DND-41 (cell line): ENCODE measurements at regions not wholly inside any gene's neighbourhood (a gene's known extent, or its start where the extent isn't known, plus 50 kb on each side); places are given as distances from the start of the nearest gene placed in this dataset.

ENCODE experiments used
- ATAC-seq: fragments of 200-7000 bp; cut with Tn5 transposase; 3 replicates; pipeline ENCODE4 v1.9.1; 2021; ENCODE audit warnings: low read depth; ENCODE audit not compliant: insufficient read depth
- DNase-seq: peaks from one replicate; pipeline ENCODE4 v3.0.0-alpha.2; 2020
- H2AFZ ChIP-seq: 2 replicates; pipeline ENCODE4 v1.6.0; 2012; ENCODE audit warnings: low read depth, low read length
- H3K27ac ChIP-seq: 2 replicates; pipeline ENCODE4 v1.5.1; 2012; ENCODE audit warnings: low read length, inconsistent platforms
- H3K27me3 ChIP-seq: fragments of 200-600 bp; sonication (generic); 2 replicates; pipeline ENCODE4 v1.6.0; 2012; ENCODE audit warnings: low read length, mild to moderate bottlenecking, inconsistent platforms; ENCODE audit not compliant: insufficient read depth, poor library complexity
- H3K36me3 ChIP-seq: 2 replicates; pipeline ENCODE4 v1.5.1; 2012; ENCODE audit warnings: low read length, inconsistent platforms; ENCODE audit not compliant: insufficient read depth
- H3K4me1 ChIP-seq: 2 replicates; pipeline ENCODE4 v1.5.1; 2012; ENCODE audit warnings: mild to moderate bottlenecking, low read length; ENCODE audit not compliant: insufficient read depth
- H3K4me2 ChIP-seq: 2 replicates; pipeline ENCODE4 v1.6.0; 2012; ENCODE audit warnings: mild to moderate bottlenecking, moderate library complexity, low read length, inconsistent platforms; ENCODE audit not compliant: insufficient read depth
- H3K4me3 ChIP-seq, 2 experiments: fragments of 200-600 bp in 1 of 2; shearing (Covaris generic) in 1 of 2; 2 replicates each; pipeline ENCODE4 v1.5.1; 2012 to 2016; ENCODE audit warnings: inconsistent platforms in 2 of 2, low read length in 2 of 2, mild to moderate bottlenecking in 2 of 2, low read depth in 1 of 2, moderate library complexity in 1 of 2
- H3K79me2 ChIP-seq: 2 replicates; pipeline ENCODE4 v1.6.0; 2012; ENCODE audit warnings: low read length, inconsistent platforms; ENCODE audit not compliant: insufficient read depth
- H3K9ac ChIP-seq: 2 replicates; pipeline ENCODE4 v1.6.0; 2012; ENCODE audit warnings: low read depth, mild to moderate bottlenecking, inconsistent platforms, low read length, moderate library complexity
- H3K9me3 ChIP-seq: 2 replicates; pipeline ENCODE4 v1.5.1; 2012; ENCODE audit warnings: low read length, moderate library complexity, mild to moderate bottlenecking, inconsistent platforms; ENCODE audit not compliant: insufficient read depth, severe bottlenecking
- H4K20me1 ChIP-seq: 2 replicates; pipeline ENCODE4 v1.6.0; 2012; ENCODE audit warnings: low read length; ENCODE audit not compliant: insufficient read depth
- EZH2 ChIP-seq: IDR thresholded peaks from 3 replicates; pipeline ENCODE4 v1.6.1; 2012; ENCODE audit warnings: borderline replicate concordance, low read depth, mild to moderate bottlenecking, moderate library complexity, low read length, inconsistent platforms; ENCODE audit not compliant: severe bottlenecking
- TF ChIP-seq, protein P1 (sequence below): IDR thresholded peaks from 2 replicates; pipeline ENCODE4 v1.5.1; 2012; ENCODE audit warnings: borderline replicate concordance, low read length, moderate library complexity, mild to moderate bottlenecking; ENCODE audit not compliant: poor library complexity, severe bottlenecking; ENCODE audit errors: extremely low read depth

DNA sequence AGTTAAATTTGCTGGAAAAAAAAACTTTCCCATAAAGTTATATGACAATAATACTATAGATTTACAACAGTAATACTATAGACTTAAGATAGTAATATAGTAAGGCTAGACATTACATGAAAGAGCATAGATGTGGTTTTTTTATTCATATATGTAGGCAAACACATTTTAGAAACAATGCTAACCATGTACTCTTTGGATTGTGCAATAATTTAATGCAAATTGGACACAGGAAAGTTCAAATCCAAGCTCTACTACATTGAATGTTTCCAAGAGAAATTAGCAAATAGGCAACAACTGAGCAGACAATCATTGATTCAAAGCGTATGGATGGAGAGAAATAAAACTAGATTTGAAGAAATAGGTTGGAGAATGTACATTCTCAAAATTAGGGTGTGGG is 469.2 kb downstream of the CNTN3 start:
- no peak overlapping the region for H3K4me2 ChIP-seq
- no peak overlapping the region for H3K27ac ChIP-seq
- no peaks in the 10 kb centered on the region for H3K79me2 ChIP-seq
- ATAC-seq (no peak), DNase-seq (no peak)
- H3K9ac ChIP-seq: no peak overlapping the region
- no peaks in the 10 kb centered on the region for H3K36me3 ChIP-seq
- TF ChIP-seq EZH2: no peak
- TF ChIP-seq, protein P1, sequence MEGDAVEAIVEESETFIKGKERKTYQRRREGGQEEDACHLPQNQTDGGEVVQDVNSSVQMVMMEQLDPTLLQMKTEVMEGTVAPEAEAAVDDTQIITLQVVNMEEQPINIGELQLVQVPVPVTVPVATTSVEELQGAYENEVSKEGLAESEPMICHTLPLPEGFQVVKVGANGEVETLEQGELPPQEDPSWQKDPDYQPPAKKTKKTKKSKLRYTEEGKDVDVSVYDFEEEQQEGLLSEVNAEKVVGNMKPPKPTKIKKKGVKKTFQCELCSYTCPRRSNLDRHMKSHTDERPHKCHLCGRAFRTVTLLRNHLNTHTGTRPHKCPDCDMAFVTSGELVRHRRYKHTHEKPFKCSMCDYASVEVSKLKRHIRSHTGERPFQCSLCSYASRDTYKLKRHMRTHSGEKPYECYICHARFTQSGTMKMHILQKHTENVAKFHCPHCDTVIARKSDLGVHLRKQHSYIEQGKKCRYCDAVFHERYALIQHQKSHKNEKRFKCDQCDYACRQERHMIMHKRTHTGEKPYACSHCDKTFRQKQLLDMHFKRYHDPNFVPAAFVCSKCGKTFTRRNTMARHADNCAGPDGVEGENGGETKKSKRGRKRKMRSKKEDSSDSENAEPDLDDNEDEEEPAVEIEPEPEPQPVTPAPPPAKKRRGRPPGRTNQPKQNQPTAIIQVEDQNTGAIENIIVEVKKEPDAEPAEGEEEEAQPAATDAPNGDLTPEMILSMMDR: no peak
- no peaks in the 10 kb centered on the region for H3K27me3 ChIP-seq
- H4K20me1 ChIP-seq: no peaks in the 10 kb centered on the region
- no peaks in the 10 kb centered on the region for H3K4me1 ChIP-seq
- H3K9me3 ChIP-seq: no peaks in the 10 kb centered on the region
- no peak overlapping the region for H2AFZ ChIP-seq
- H3K4me3 ChIP-seq: no peak overlapping the region

DNA sequence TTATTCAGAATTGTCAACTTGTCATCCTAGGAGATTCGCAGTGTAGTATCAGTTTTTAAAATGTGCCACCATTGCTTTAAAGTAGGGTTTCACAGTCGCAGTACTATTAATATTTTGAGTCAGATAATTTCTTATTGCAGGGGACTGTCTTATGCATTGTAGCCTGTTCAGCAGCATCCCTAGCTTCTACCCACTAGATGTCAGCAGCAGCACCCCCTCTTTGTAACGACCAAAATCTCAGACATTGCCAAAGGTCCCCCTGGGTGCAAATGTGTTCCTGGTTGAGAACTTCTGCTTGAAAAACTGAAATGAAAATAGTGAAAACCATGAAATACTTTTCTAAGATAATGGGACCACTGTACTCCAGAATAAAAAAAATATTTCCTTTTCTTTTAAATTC is 474.8 kb downstream of the CNTN3 start:
- TF ChIP-seq EZH2: no peak
- TF ChIP-seq, protein P1: no peak
- no peak overlapping the region for H3K4me2 ChIP-seq
- no peaks in the 10 kb centered on the region for H3K79me2 ChIP-seq
- ATAC-seq: no peak
- H3K36me3 ChIP-seq: no peaks in the 10 kb centered on the region
- no peak overlapping the region for H3K4me3 ChIP-seq
- H3K27me3 ChIP-seq: no peaks in the 10 kb centered on the region
- no peak overlapping the region for H3K9ac ChIP-seq
- DNase-seq: no peak
- no peaks in the 10 kb centered on the region for H4K20me1 ChIP-seq
- no peak overlapping the region for H3K27ac ChIP-seq
- no peaks in the 10 kb centered on the region for H3K9me3 ChIP-seq
- H3K4me1 ChIP-seq: no peaks in the 10 kb centered on the region
- no peak overlapping the region for H2AFZ ChIP-seq

DNA sequence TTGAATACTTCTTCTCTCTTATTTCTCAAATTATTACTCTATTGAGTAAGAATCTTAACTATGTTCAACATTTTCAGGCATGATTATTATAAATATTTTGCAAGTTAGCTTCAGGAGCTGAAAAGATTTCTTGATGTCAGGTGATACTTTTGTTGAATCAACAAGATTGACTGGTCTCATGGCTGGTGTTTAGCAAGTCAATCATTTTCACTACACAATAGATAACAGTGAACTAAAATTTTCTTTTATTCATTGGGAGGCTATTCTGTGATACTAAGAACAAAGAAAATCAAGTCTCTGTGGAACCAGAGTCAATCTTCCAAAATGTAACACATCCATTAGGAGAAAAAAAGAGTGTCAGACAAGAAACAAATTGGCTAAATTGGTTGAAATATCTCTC is 476.7 kb downstream of the CNTN3 start:
- Histone ChIP-seq H3K27me3 (no peaks in the 10 kb centered on the region), H4K20me1 (no peaks in the 10 kb centered on the region), H3K9me3 (no peaks in the 10 kb centered on the region), H2AFZ (no peak overlapping the region), H3K4me1 (no peaks in the 10 kb centered on the region), H3K27ac (no peak overlapping the region), H3K9ac (no peak overlapping the region), H3K4me3 (no peak overlapping the region), H3K4me2 (no peak overlapping the region), H3K36me3 (no peaks in the 10 kb centered on the region), H3K79me2 (no peaks in the 10 kb centered on the region)
- TF ChIP-seq EZH2: no peak
- TF ChIP-seq, protein P1: no peak
- no peak for ATAC-seq
- DNase-seq: no peak

DNA sequence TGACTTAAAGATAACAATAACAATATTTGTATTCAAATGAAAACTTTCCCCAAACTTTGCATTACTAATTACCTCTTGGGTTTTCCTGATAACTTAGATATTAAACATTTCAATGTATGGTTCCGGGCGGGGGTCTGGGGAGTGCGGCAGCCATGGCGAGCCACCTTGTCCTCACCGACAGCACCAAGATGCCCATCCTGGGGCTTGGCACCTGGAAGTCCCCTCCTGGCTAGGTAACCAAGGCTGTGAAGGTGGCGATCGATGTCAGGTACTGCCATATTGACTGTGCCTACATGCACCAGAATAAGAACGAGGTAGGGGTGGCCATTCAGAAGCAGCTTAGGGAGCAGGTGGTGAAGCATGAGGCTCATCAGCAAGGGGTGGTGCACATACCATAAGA is 478.7 kb downstream of the CNTN3 start:
- ATAC-seq (no peak), DNase-seq (no peak)

More for the DNA sequence above, 478.7 kb downstream of the CNTN3 start:
- Histone ChIP-seq H3K36me3 (no peaks in the 10 kb centered on the region), H4K20me1 (no peaks in the 10 kb centered on the region), H2AFZ (no peak overlapping the region), H3K79me2 (no peaks in the 10 kb centered on the region), H3K4me1 (no peaks in the 10 kb centered on the region), H3K4me2 (no peak overlapping the region), H3K4me3 (no peak overlapping the region), H3K9me3 (no peaks in the 10 kb centered on the region), H3K9ac (no peak overlapping the region), H3K27ac (no peak overlapping the region), H3K27me3 (no peaks in the 10 kb centered on the region)
- TF ChIP-seq, protein P1: no peak
- no peak for TF ChIP-seq EZH2
